H1 (cell line): ENCODE measurements at regions not wholly inside any gene's neighbourhood (a gene's known extent, or its start where the extent isn't known, plus 50 kb on each side); places are given as distances from the start of the nearest gene placed in this dataset.

Source experiments
- CTCF ChIA-PET: fragments of 300-600 bp; sonication (Branson Sonifier 250); formaldehyde crosslinking; loops from one replicate; lab custom pipeline; 2021; ENCODE audit not compliant: partially characterized antibody; lab: Charles Lee
- POLR2A ChIA-PET: fragments of 300-600 bp; sonication (Branson Sonifier 250); formaldehyde crosslinking; loops from one replicate; lab custom pipeline; 2021; ENCODE audit warnings: inconsistent platforms; ENCODE audit not compliant: partially characterized antibody; lab: Charles Lee
- DNase-seq, 2 experiments: peaks; one replicate each; pipeline versions ENCODE4 v3.0.0 to v3.0.0-alpha.2; 2010 to 2022; ENCODE audit warnings: low spot score in 2 of 2, low read depth in 1 of 2, mixed read lengths in 1 of 2
- FAIRE-seq: peaks from 2 replicates; lab custom pipeline; 2011; peaks lifted over from hg19 to GRCh38; lab: Jason Lieb, UNC
- H2AFZ ChIP-seq: 2 replicates; pipeline ENCODE4 v1.8.1; 2012; ENCODE audit warnings: low read length, inconsistent platforms
- H2AK5ac ChIP-seq: 2 replicates; pipeline ENCODE4 v1.6.1; 2013; ENCODE audit warnings: low read depth, low read length
- H2BK120ac ChIP-seq: replicated peaks from 2 replicates; pipeline ENCODE3; 2013; ENCODE audit warnings: low read depth, low read length, inconsistent platforms
- H2BK12ac ChIP-seq: 2 replicates; pipeline ENCODE4 v1.6.1; 2013; ENCODE audit warnings: low read depth, low read length
- H2BK15ac ChIP-seq: 2 replicates; pipeline ENCODE4 v1.6.1; 2013; ENCODE audit warnings: low read length
- H2BK20ac ChIP-seq: 2 replicates; pipeline ENCODE4 v1.6.1; 2013; ENCODE audit warnings: low read length
- H2BK5ac ChIP-seq: 2 replicates; pipeline ENCODE4 v1.6.1; 2013; ENCODE audit warnings: low read depth, low read length
- H3K14ac ChIP-seq: 2 replicates; pipeline ENCODE4 v1.6.1; 2013; ENCODE audit warnings: inconsistent platforms; ENCODE audit not compliant: insufficient read length
- H3K18ac ChIP-seq: 2 replicates; pipeline ENCODE4 v1.6.1; 2013; ENCODE audit warnings: low read length; ENCODE audit errors: extremely low read depth
- H3K23ac ChIP-seq: 2 replicates; pipeline ENCODE4 v1.6.1; 2013; ENCODE audit warnings: inconsistent platforms; ENCODE audit not compliant: insufficient read length
- H3K23me2 ChIP-seq: 2 replicates; pipeline ENCODE4 v1.6.1; 2013; ENCODE audit warnings: low read depth, low read length
- H3K27ac ChIP-seq: 2 replicates; pipeline ENCODE4 v1.6.1; 2011; ENCODE audit warnings: low read depth, low read length, inconsistent platforms
- H3K27me3 ChIP-seq, 4 experiments: replicated peaks in 1 of 4; 1 replicate in 1 of 4; 2 replicates in 3 of 4; pipeline versions ENCODE4 v1.6.1 to v1.8.1; 2011 to 2013; ENCODE audit warnings: low read length in 3 of 4, mild to moderate bottlenecking in 3 of 4, inconsistent platforms in 2 of 4, mixed read lengths in 2 of 4, moderate library complexity in 1 of 4; ENCODE audit not compliant: control insufficient read depth in 3 of 4, insufficient read depth in 3 of 4; ENCODE audit errors: extremely low read depth in 1 of 4
- H3K36me3 ChIP-seq, 4 experiments: 2 replicates each; pipeline versions ENCODE4 v1.6.1 to v1.8.1; 2011 to 2013; ENCODE audit warnings: mild to moderate bottlenecking in 4 of 4, low read length in 3 of 4, moderate library complexity in 2 of 4, control low read depth in 1 of 4, inconsistent platforms in 1 of 4; ENCODE audit not compliant: insufficient read depth in 4 of 4, control insufficient read depth in 2 of 4
- H3K4ac ChIP-seq: replicated peaks from 2 replicates; pipeline ENCODE3; 2013; ENCODE audit warnings: low read length, low read depth, mixed read lengths, inconsistent platforms; ENCODE audit not compliant: insufficient read length
- H3K4me1 ChIP-seq, 4 experiments: replicated peaks in 1 of 4; 1 replicate in 1 of 4; 2 replicates in 3 of 4; pipeline versions ENCODE4 v1.6.1 to v1.8.1; 2011 to 2013; ENCODE audit warnings: low read length in 3 of 4, inconsistent platforms in 2 of 4, mixed read lengths in 1 of 4; ENCODE audit not compliant: insufficient read depth in 4 of 4, control insufficient read depth in 3 of 4
- H3K4me2 ChIP-seq, 2 experiments: 2 replicates each; pipeline versions ENCODE4 v1.6.1 to v1.8.1; 2011 to 2013; ENCODE audit warnings: low read depth in 2 of 2, low read length in 2 of 2, control low read depth in 1 of 2, inconsistent platforms in 1 of 2, mild to moderate bottlenecking in 1 of 2; ENCODE audit not compliant: insufficient read depth in 1 of 2
- H3K4me3 ChIP-seq, 4 experiments: fragments of 200-600, 300-600 bp in 1 of 4; sonication (generic), shearing (Covaris generic), sonication (Bioruptor Twin) in 1 of 4; 2 replicates each; pipeline versions ENCODE4 v1.5.1 to v1.8.1; 2011 to 2016; ENCODE audit warnings: low read length in 4 of 4, low read depth in 3 of 4, control low read depth in 2 of 4, inconsistent platforms in 2 of 4, mild to moderate bottlenecking in 2 of 4, mixed read lengths in 1 of 4, moderate library complexity in 1 of 4; ENCODE audit not compliant: insufficient read depth in 2 of 4; ENCODE audit errors: extremely low read depth in 1 of 4
- H3K56ac ChIP-seq: replicated peaks from 2 replicates; pipeline ENCODE3; 2013; ENCODE audit warnings: low read depth, mild to moderate bottlenecking, mixed read lengths, low read length, inconsistent platforms; ENCODE audit not compliant: insufficient read length
- H3K79me1 ChIP-seq: 2 replicates; pipeline ENCODE4 v1.6.1; 2013; ENCODE audit warnings: low read depth, low read length, control low read depth
- H3K79me2 ChIP-seq, 2 experiments: 2 replicates each; pipeline versions ENCODE4 v1.6.1 to v1.8.1; 2012 to 2013; ENCODE audit warnings: low read length in 2 of 2, mild to moderate bottlenecking in 2 of 2, inconsistent platforms in 1 of 2; ENCODE audit not compliant: insufficient read depth in 2 of 2, control insufficient read depth in 1 of 2
- H3K9ac ChIP-seq, 4 experiments: replicated peaks in 1 of 4; 1 replicate in 1 of 4; 2 replicates in 3 of 4; pipeline versions ENCODE4 v1.6.1 to v1.8.1; 2011 to 2013; ENCODE audit warnings: low read depth in 3 of 4, low read length in 3 of 4, control low read depth in 2 of 4, mild to moderate bottlenecking in 2 of 4, moderate library complexity in 2 of 4, inconsistent platforms in 1 of 4; ENCODE audit errors: extremely low read depth in 1 of 4
- H3K9me3 ChIP-seq, 2 experiments: 2 replicates each; pipeline versions ENCODE4 v1.6.1 to v1.8.1; 2012 to 2013; ENCODE audit warnings: mild to moderate bottlenecking in 2 of 2, moderate library complexity in 2 of 2, control low read depth in 1 of 2, inconsistent platforms in 1 of 2, low read depth in 1 of 2, low read length in 1 of 2, mixed read lengths in 1 of 2; ENCODE audit not compliant: insufficient read depth in 2 of 2
- H4K20me1 ChIP-seq, 2 experiments: replicated peaks in 1 of 2; 2 replicates each; pipeline versions ENCODE3 to v1.8.1; 2011 to 2013; ENCODE audit warnings: inconsistent platforms in 2 of 2, low read length in 2 of 2, mild to moderate bottlenecking in 1 of 2; ENCODE audit not compliant: insufficient read depth in 2 of 2, control insufficient read depth in 1 of 2
- H4K5ac ChIP-seq: 2 replicates; pipeline ENCODE4 v1.6.1; 2013; ENCODE audit warnings: low read length, low read depth, mixed read lengths, inconsistent platforms; ENCODE audit not compliant: insufficient read length
- H4K8ac ChIP-seq: 2 replicates; pipeline ENCODE4 v1.8.0; 2013; ENCODE audit warnings: mild to moderate bottlenecking, moderate library complexity, low read length, inconsistent platforms; ENCODE audit not compliant: insufficient read depth; ENCODE audit errors: extremely low read depth
- H4K91ac ChIP-seq: replicated peaks from 2 replicates; pipeline ENCODE3; 2013; ENCODE audit warnings: low read length, mixed read lengths, inconsistent platforms; ENCODE audit not compliant: insufficient read length
- ASH2L ChIP-seq: fragments of 200-600, 300-600 bp; sonication (generic); IDR thresholded peaks from one replicate; pipeline ENCODE4 v1.7.1; 2017; ENCODE audit warnings: low read length
- ATF2 ChIP-seq: IDR thresholded peaks from 2 replicates; pipeline ENCODE4 v1.6.1; 2012; ENCODE audit warnings: low read length, inconsistent platforms
- BRCA1 ChIP-seq: IDR thresholded peaks from 2 replicates; pipeline ENCODE4 v1.6.1; 2012; ENCODE audit warnings: low read depth, low read length, improper control_type of control experiment
- CBX8 ChIP-seq: fragments of 300-800, 300-1000 bp; sonication (generic); IDR thresholded peaks from 2 replicates; pipeline ENCODE4 v1.7.1; 2016; ENCODE audit warnings: low read depth, low read length, borderline replicate concordance
- CEBPB ChIP-seq: IDR thresholded peaks from 2 replicates; pipeline ENCODE4 v1.6.1; 2012; ENCODE audit warnings: low read depth, low read length
- CHD1 ChIP-seq: IDR thresholded peaks from 2 replicates; pipeline ENCODE4 v1.6.1; 2012; ENCODE audit warnings: low read depth, low read length, improper control_type of control experiment
- EZH2 ChIP-seq: fragments of 200-600 bp; sonication (generic); IDR thresholded peaks from 2 replicates; pipeline ENCODE4 v1.7.1; 2012; ENCODE audit warnings: low read depth, mild to moderate bottlenecking, moderate library complexity, low read length, inconsistent platforms; ENCODE audit not compliant: severe bottlenecking
- HDAC2 ChIP-seq, 2 experiments: fragments of 300-600 bp in 1 of 2; sonication (generic) in 1 of 2; IDR thresholded peaks; 2 replicates each; pipeline ENCODE4 v1.6.1; 2011 to 2012; ENCODE audit warnings: low read depth in 2 of 2, low read length in 2 of 2, mild to moderate bottlenecking in 2 of 2, moderate library complexity in 2 of 2, borderline replicate concordance in 1 of 2, inconsistent platforms in 1 of 2
- HDAC6 ChIP-seq: IDR thresholded peaks from one replicate; pipeline ENCODE4 v1.7.1; 2012; ENCODE audit warnings: low read depth, mild to moderate bottlenecking, inconsistent platforms, low read length, moderate library complexity
- POU5F1 ChIP-seq: IDR thresholded peaks from 2 replicates; pipeline ENCODE4 v1.6.1; 2011; ENCODE audit warnings: low read depth, mild to moderate bottlenecking, low read length, moderate library complexity
- SUZ12 ChIP-seq: fragments of 200-600 bp; sonication (generic); IDR thresholded peaks from 2 replicates; pipeline ENCODE4 v1.6.1; 2012; ENCODE audit warnings: mild to moderate bottlenecking, inconsistent platforms, low read length, moderate library complexity, mixed read lengths
- TAF7 ChIP-seq: optimal IDR thresholded peaks from 2 replicates; pipeline ENCODE3; 2011; ENCODE audit warnings: low read depth, mild to moderate bottlenecking, inconsistent platforms, low read length, moderate library complexity, borderline replicate concordance
- YY1 ChIP-seq: IDR thresholded peaks from 2 replicates; pipeline ENCODE4 v1.6.1; 2011; ENCODE audit warnings: low read depth, mild to moderate bottlenecking, low read length
- WGBS, 2 experiments: shearing (Covaris generic) in 1 of 2; methylation state at CpG; one replicate each; pipeline versions ENCODE4 v1.1.6 to v1.1.7; 2013 to 2015; ENCODE audit warnings: low lambda C conversion rate in 2 of 2, mixed read lengths in 2 of 2, inconsistent platforms in 1 of 2, low coverage in 1 of 2, missing lambda C conversion rate in 1 of 2; ENCODE audit not compliant: insufficient replicate concordance in 2 of 2, insufficient coverage in 1 of 2, insufficient read length in 1 of 2; ENCODE audit errors: extremely low coverage in 1 of 2, missing lambda C conversion rate in 1 of 2; 5-methylcytosine and 5-hydroxymethylcytosine counted together

DNA sequence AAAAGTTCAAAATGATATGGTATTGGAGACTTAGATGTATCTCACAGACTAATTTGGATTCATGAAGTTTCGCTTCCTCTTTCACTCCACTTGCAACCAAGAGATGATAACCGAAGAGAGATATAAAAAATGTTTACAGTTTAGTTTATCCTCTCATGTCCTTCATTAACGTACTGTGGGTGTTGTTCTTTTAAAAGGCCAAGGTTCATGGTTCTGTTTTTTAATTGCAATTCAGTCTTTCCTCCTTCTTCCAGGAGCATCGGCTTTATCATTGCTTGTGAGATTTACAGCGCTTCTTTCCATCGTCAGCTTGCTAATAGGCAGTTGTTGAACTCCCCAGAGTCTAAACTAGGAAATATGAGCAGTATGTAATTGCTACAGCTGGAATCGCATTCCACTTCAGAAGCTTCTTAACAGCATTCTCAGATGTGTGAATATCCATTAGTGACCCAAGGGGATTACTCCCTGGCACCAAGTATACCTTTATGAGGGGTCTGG lies 75.9 kb upstream of the HGF start:
- Histone ChIP-seq H4K8ac (no peak overlapping the region), H3K56ac (no peak overlapping the region), H3K27ac (no peak overlapping the region), H3K36me3 (no peaks in the 10 kb centered on the region), H3K23ac (no peak overlapping the region), H3K4me2 (no peak overlapping the region), H2BK120ac (no peak overlapping the region), H2AFZ (no peak overlapping the region), H3K4ac (no peak overlapping the region), H4K91ac (no peak overlapping the region), H2AK5ac (no peak overlapping the region), H3K27me3 (no peaks in the 10 kb centered on the region), H4K20me1 (no peaks in the 10 kb centered on the region), H2BK20ac (no peak overlapping the region), H3K4me3 (no peak overlapping the region), H3K23me2 (no peaks in the 10 kb centered on the region), H3K14ac (no peak overlapping the region), H3K9me3 (no peaks in the 10 kb centered on the region), H2BK12ac (no peak overlapping the region), H3K18ac (no peak overlapping the region), H2BK5ac (no peak overlapping the region), H3K4me1 (no peaks in the 10 kb centered on the region), H2BK15ac (no peak overlapping the region), H3K79me2 (no peaks in the 10 kb centered on the region), H3K79me1 (no peaks in the 10 kb centered on the region), H3K9ac (no peak overlapping the region), H4K5ac (no peak overlapping the region)
- ChIA-PET CTCF (interaction anchor here (0.7 kb wide), 1 partner anchor 206 kb away, joined by 3 read pairs; no protein-coding TSS in a partner anchor), POLR2A (no interaction called here)
- 92% methylated on average over 7 of the region's 7 CpGs; no CpG with 5 or more reads in 1 of the 2 experiments for WGBS, 2 experiments
- FAIRE-seq (no peak), DNase-seq (no peak)
- TF ChIP-seq POU5F1: no peak
- no peak for TF ChIP-seq BRCA1
- no peak for TF ChIP-seq YY1
- TF ChIP-seq SUZ12: no peak
- TF ChIP-seq CBX8: no peak
- TF ChIP-seq ATF2: no peak
- TF ChIP-seq EZH2: no peak
- no peak for TF ChIP-seq CHD1
- TF ChIP-seq HDAC2 (IDR thresholded peaks at IDR 0.05; ENCODE audit: borderline replicate concordance in 1 of 2, low read depth in 2 of 2, low read length in 2 of 2): no peak
- TF ChIP-seq CEBPB: no peak
- TF ChIP-seq ASH2L: no peak
- TF ChIP-seq HDAC6: no peak
- no peak for TF ChIP-seq TAF7
